Fibroblast of the aortic adventitia (primary cell): ENCODE measurements at regions not wholly inside any gene's neighbourhood (a gene's known extent, or its start where the extent isn't known, plus 50 kb on each side); places are given as distances from the start of the nearest gene placed in this dataset.

Experiments used
- DNase-seq: peaks from one replicate; pipeline ENCODE4 v3.0.0-alpha.2; 2010; ENCODE audit warnings: low read depth
- H3K4me3 ChIP-seq: 2 replicates; pipeline ENCODE4 v1.5.1; 2011; ENCODE audit warnings: low read depth, mild to moderate bottlenecking, control low read depth, low read length, moderate library complexity
- TF ChIP-seq, protein P1 (sequence below): IDR thresholded peaks from 2 replicates; pipeline ENCODE4 v1.5.1; 2011; ENCODE audit warnings: mild to moderate bottlenecking, low read length, control low read depth, inconsistent platforms; ENCODE audit not compliant: insufficient read depth

DNA sequence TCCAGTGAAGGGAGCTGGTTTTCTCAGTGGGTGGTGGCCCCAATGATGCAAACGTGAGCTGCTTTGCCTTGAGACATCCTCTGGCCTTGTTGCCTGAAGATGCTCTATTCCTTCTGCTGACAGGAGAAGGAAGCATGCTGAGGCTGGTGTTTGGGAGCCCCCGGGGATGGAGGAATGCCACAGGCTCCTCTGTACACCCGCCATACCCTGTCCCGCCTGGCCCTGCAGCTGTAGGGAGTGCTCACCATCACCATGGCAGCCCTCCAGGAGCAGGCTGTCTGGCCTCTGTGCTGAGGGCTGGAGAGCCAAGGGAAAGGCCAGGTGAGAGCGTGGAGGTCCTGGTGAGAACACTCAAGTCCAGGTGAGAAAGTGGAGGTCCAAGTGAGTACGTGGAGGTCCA, 134.4 kb downstream of the MRPL36 start:
- no peak overlapping the region for H3K4me3 ChIP-seq
- no peak for DNase-seq
- TF ChIP-seq, protein P1, sequence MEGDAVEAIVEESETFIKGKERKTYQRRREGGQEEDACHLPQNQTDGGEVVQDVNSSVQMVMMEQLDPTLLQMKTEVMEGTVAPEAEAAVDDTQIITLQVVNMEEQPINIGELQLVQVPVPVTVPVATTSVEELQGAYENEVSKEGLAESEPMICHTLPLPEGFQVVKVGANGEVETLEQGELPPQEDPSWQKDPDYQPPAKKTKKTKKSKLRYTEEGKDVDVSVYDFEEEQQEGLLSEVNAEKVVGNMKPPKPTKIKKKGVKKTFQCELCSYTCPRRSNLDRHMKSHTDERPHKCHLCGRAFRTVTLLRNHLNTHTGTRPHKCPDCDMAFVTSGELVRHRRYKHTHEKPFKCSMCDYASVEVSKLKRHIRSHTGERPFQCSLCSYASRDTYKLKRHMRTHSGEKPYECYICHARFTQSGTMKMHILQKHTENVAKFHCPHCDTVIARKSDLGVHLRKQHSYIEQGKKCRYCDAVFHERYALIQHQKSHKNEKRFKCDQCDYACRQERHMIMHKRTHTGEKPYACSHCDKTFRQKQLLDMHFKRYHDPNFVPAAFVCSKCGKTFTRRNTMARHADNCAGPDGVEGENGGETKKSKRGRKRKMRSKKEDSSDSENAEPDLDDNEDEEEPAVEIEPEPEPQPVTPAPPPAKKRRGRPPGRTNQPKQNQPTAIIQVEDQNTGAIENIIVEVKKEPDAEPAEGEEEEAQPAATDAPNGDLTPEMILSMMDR = no peak

DNA sequence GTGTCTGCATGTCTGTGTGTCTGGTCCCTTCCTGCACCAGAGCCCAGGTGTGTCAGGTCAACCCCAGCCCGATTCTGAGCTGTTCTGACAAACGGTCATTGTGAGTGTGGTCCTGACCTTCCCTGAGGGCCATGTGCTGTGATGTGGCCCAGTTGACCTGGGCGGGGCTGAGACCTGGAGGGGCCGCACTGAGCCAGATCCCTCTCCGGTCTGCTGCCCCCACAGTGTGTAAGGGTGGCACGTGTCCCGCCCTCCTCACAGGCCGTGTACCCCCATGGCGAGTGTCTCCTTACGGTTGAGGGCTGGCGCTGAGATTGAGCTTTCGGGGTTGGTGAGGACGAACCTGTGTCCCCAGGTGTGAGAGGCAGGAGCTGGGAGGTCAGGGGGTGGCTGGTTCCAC, 136.5 kb downstream of the MRPL36 start:
- DNase-seq = no peak
- H3K4me3 ChIP-seq = no peak overlapping the region
- TF ChIP-seq, protein P1 = no peak

DNA sequence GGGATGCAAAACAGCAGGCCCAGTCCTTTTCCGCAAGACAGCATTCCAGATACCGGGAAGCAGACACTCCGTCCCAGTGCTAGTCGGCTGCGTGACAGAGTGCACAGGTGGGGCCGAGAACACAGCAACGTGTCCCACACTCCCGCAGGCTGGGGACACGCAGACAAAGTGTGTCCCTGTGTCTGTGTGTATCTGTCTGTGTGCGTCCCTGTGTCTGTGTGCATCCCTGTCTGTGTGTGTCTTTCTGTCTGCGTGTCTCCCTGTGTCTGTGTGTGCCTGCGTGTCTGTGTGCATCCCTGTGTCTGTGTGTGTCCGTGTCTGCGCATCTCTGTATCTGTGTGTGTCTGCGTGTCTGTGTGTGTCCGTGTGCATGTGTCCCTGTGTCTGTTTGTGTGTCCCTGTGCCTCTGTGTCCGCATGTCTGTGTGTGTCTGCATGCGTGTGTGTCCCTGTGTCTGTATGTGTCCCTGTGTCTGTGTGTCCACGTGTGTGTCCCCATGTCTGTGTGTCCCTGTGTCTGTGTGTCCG, 137.0 kb downstream of the MRPL36 start:
- TF ChIP-seq, protein P1 = no peak
- DNase-seq = no peak
- H3K4me3 ChIP-seq = no peak overlapping the region

DNA sequence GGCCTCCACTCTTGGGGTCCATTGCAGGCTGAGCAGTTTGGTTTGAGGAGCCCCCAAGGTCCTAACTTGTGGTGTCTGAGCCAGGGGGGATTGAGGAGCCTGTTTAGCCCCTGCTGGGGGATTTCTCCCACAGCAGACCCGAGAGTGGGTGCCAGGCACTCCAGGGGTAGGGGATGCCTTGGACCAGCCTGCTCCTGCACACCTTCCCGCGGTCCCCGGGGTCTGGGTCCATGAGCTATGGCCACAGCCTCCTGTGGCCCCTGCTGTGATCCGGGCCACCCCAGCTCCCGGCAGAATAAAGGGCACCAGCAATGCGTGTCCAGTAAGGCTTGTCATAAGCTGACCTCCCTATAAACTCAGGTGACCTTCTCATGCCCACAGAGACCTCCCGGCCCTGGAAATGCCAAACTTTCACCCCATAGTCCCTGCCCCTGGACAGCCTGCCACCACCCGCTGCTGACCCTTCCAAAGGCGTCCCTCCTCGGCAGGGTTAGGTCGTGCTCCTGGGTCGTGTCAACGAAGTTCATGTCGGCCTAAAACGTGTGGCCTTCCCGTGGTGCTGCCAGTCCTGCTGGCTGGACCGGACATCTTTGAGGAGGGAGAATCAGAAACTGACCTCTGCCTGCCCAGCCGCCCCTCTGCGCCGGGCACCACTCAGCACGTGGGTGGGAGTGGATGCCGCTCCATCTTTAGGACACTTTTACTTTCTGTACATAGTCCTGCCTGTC, 137.6 kb downstream of the MRPL36 start:
- no peak for DNase-seq
- no peak overlapping the region for H3K4me3 ChIP-seq
- TF ChIP-seq, protein P1 = no peak

DNA sequence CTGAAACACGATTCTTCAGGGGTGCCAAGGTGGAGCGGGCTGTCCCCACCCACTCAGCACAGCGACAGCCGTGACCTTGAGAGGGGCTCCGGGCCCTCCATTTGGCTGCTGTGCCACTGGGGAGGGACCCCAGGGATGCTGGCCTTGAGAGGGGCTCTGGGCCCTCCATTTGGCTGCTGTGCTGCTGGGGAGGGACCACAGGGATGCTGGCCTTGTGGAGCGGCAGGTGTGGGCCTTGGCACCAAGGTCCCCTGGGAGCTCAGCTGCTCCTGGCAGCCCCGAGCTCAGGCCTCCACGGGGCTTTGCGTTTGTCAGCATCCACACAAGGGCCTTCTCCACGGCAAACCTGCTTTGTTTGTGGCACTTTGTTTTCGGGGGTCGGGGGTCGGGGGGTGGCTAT, 137.6 kb upstream of the LPCAT1 start:
- TF ChIP-seq, protein P1 = no peak
- no peak overlapping the region for H3K4me3 ChIP-seq
- DNase-seq = no peak

DNA sequence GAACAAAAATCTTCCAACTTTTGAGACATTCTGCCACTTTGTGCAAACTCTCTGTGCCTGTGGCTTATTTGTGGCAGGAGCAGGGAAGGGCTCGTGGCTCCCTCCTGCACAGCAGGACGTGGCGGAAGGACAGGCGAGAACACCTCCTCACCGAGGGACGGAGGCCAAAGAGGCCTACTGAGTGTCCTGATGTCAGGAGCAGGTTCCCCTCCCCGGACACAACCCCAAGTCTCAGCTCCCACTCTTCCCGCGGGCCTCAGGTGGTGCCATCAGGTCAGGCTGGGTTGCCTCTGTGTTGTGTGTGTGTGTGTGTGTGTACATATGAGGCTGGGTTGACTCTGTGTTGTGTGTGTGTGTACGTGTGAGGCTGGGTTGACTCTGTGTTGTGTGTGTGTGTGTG, 136.8 kb upstream of the LPCAT1 start:
- TF ChIP-seq, protein P1 = no peak
- no peak for DNase-seq
- no peak overlapping the region for H3K4me3 ChIP-seq

DNA sequence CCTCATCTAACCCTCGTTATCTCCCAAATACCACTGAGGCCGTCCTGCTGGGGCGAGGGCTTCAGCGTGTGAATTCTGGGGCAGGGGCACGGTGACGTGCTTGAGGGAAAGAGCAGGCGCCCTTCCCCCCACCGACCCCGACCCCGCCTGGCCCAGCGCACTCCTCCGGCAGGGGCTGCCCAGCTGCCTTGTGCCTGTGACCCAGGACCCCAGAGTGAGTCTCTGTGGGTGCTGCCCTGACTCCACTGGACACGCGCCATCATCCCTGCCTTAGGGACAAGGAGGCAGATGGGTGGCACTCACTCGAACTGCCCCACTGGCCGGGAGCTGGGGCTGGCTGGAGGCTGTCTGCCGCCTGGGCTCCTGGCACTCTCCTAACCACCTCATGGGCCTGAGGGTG, 136.2 kb upstream of the LPCAT1 start:
- no peak for DNase-seq
- no peak overlapping the region for H3K4me3 ChIP-seq
- TF ChIP-seq, protein P1 = no peak
